ENCODE measurements at regions not wholly inside any gene's neighbourhood (a gene's known extent, or its start where the extent isn't known, plus 50 kb on each side); places are given as distances from the start of the nearest gene placed in this dataset.
"Not testable (repeated sequence)": the region's sequence is repeated elsewhere in the genome, so short reads cannot be mapped to it uniquely, and the experiment has no call there.

DNA sequence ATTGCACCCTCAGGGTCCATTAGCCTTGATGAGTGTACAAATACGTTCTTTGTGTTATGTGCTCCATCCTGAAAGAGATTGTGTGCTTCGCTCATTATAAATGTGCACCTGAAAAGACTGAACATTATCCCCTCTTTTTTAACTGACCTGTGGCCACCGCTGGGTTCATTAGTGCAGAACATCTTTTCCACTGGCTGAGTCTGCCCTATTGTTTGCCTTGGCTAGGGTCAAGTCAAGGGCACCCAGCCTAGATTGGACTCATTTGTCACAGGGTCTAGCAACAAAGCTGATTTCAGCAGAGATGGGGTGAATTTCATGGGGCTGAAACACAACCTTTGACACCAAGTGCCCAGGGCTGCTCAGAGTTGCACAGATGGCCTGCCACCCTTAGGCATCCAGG is 764.1 kb upstream of the ARRDC3 start:
- TF ChIP-seq, protein P1, sequence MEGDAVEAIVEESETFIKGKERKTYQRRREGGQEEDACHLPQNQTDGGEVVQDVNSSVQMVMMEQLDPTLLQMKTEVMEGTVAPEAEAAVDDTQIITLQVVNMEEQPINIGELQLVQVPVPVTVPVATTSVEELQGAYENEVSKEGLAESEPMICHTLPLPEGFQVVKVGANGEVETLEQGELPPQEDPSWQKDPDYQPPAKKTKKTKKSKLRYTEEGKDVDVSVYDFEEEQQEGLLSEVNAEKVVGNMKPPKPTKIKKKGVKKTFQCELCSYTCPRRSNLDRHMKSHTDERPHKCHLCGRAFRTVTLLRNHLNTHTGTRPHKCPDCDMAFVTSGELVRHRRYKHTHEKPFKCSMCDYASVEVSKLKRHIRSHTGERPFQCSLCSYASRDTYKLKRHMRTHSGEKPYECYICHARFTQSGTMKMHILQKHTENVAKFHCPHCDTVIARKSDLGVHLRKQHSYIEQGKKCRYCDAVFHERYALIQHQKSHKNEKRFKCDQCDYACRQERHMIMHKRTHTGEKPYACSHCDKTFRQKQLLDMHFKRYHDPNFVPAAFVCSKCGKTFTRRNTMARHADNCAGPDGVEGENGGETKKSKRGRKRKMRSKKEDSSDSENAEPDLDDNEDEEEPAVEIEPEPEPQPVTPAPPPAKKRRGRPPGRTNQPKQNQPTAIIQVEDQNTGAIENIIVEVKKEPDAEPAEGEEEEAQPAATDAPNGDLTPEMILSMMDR (IDR thresholded peaks at IDR 0.05; ENCODE audit: control extremely low read depth, extremely low read depth, low read depth, missing control alignments): no peak
- ChIA-PET POLR2A (no interaction called here), CTCF (no interaction called here)
- no peak for DNase-seq (ENCODE audit: extremely low spot score)

DNA sequence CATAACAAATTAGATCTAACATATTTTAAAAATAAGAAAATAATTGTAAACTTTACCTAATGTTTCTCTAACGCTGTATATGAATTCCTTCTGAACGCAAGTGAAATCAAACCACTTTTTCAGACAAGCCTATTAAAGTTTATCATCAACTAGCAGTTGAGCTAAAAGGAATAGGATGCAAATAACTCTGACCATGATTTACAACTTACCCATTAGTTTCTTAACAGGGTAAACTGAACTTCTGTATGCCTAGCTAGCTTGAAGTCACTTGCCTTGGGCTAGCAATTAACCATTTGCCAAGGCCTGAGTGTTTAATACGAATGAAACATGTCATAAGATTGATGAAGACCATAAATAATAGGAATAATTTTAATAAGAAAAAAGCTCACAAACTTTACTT is 762.7 kb upstream of the ARRDC3 start:
- POLR2A ChIA-PET: no interaction called here
- CTCF ChIA-PET: interaction anchor here (0.9 to 1.2 kb wide), 4 partner anchors 19 to 373 kb away, joined by 3 read pairs; no protein-coding TSS in a partner anchor
- TF ChIP-seq, protein P1 (IDR thresholded peaks at IDR 0.05; ENCODE audit: control extremely low read depth, extremely low read depth, low read depth, missing control alignments): no peak
- DNase-seq (ENCODE audit: extremely low spot score): no peak

DNA sequence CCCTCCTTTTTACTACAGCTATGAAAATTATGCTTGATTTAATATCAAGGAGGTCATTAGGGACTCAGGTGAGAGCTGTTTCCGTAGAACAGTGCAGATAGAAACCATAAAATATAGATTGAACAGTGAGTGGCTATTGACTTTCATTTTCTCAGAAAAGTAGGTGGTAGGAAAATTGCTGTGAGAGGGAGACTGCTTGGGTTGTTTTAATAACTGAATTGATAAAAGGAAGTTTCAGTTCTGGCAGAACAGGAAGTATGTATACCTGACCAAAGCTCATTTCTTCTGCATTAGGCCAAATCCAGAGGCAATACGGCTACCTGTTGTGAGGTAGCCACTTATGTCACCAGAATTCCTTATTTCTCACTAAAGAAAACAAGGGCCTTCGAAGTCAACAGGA is 761.7 kb upstream of the ARRDC3 start:
- TF ChIP-seq, protein P1 (IDR thresholded peaks at IDR 0.05; ENCODE audit: control extremely low read depth, extremely low read depth, low read depth, missing control alignments): no peak
- ChIA-PET POLR2A (no interaction called here), CTCF (interaction anchor here (1.2 kb wide), 2 partner anchors 12 to 23 kb away, joined by 3 read pairs; no protein-coding TSS in a partner anchor)
- DNase-seq (ENCODE audit: extremely low spot score): no peak

DNA sequence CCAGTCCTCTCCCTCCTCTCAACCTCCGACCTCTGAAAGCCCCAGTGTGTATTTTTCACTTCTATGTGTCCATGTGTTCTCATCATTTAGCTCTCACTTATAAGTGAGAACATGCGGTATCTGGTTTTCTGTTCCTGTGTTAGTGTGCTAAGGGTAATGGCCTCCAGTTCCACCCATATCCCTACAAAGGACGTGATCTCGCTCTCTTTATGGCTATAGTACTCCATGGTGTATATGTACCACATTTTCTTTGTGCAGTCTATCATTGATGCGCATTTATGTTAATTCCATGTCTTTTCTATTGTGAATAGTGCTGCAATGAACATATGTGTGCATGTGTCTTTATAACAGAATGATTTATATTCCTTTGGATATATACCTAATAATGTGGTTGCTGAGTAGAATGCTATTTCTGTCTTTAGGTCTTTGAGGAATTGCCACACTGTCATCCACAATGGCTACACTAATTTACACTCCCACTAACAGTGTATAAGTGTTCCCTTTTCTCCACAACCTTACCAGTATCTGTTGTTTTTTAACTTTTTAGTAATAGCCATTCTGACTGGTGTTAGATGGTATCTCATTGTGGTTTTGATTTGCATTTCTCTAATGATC is 749.3 kb upstream of the ARRDC3 start:
- DNase-seq (ENCODE audit: extremely low spot score); CTCF ChIA-PET; POLR2A ChIA-PET: not testable (repeated sequence)

DNA sequence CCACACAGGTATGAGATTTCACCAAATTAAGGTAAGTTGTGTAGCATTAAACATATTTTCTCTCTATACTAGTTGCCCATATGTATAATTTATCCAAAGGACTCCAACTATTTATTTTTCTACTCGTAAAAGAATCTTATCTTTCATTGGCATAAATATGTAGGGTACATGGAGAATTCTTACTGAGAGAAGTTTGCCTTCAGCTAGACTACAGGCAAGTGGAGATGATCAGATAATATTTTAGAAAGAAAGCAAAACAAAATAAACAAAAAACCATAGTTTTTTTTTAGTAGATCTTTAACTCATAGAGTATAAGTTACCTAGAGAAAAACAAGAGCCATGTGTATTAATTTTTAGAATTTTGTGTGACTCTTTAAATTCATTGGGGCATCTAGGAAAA is 743.1 kb upstream of the ARRDC3 start:
- CTCF ChIA-PET: no interaction called here
- POLR2A ChIA-PET: no interaction called here
- no peak for DNase-seq (ENCODE audit: extremely low spot score)
- TF ChIP-seq, protein P1 (IDR thresholded peaks at IDR 0.05; ENCODE audit: control extremely low read depth, extremely low read depth, low read depth, missing control alignments): no peak

DNA sequence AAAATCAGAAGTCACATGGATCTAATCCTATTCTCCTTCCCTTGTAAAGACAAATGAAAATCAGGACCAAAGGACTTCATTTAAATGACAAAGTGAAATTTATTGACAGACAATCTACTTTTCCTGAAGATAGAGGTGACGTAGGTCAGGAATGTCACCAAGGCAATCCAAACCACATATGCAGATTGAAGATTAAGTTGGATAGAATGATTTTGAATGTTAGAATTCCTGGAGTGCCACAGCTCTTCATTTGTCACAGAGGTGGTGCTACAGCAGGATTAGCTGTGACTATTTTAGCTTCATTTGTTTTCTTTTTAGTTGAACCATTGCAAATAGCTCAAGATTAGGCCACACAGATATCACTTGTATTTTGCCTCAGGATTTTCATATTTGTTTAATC is 736.0 kb upstream of the ARRDC3 start:
- ChIA-PET POLR2A (no interaction called here), CTCF (interaction anchor here (1.3 kb wide), 1 partner anchor 9 kb away, joined by 4 read pairs; no protein-coding TSS in a partner anchor)
- TF ChIP-seq, protein P1 (IDR thresholded peaks at IDR 0.05; ENCODE audit: control extremely low read depth, extremely low read depth, low read depth, missing control alignments): no peak
- DNase-seq (ENCODE audit: extremely low spot score): no peak

DNA sequence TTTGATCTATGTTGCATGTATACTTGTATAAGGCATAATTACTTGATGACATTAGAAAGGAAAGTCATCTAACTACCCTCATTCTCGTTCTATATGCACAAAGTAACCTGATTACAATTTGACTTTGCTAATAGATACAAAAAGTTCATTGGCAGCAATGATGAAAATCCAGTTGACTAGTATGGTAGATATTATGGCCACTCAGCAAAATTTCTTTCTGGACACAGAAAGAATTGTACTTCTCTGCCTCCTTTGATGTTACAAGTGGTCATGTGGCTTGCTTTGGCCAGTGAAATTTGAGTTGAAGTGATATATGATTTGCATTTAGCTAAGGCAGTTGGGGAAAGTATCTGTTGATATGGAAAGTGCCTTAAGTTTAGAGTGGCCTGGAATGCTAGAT is 723.7 kb upstream of the ARRDC3 start:
- CTCF ChIA-PET: no interaction called here
- POLR2A ChIA-PET: no interaction called here
- DNase-seq (ENCODE audit: extremely low spot score): no peak
- TF ChIP-seq, protein P1 (IDR thresholded peaks at IDR 0.05; ENCODE audit: control extremely low read depth, extremely low read depth, low read depth, missing control alignments): no peak

All from GM10248 (cell line).